Stimulated activated CD4-positive, alpha-beta T cell treated with anti-CD3 and anti-CD28 coated beads, Interleukin-12 subunit alpha, Interleukin-12 subunit beta, amount 100 ng/mL, for 4 hours (primary cell): ENCODE measurements at regions not wholly inside any gene's neighbourhood (a gene's known extent, or its start where the extent isn't known, plus 50 kb on each side); places are given as distances from the start of the nearest gene placed in this dataset.

Source experiments
- DNase-seq: peaks from one replicate; pipeline ENCODE4 v3.0.0-alpha.2; 2020

GRCh38 chr18:78128004-78128403 is 851.6 kb upstream of the SALL3 start:
- DNase-seq: no peak

GRCh38 chr18:78129260-78129659 is 850.4 kb upstream of the SALL3 start:
- DNase-seq: no peak

GRCh38 chr18:78130232-78131195 is 849.1 kb upstream of the SALL3 start:
- DNase-seq: no peak

- no peak for DNase-seq
Measured at GRCh38 chr18:78133729-78134128, 845.9 kb upstream of the SALL3 start.

GRCh38 chr18:78136986-78137385 is 842.6 kb upstream of the SALL3 start:
- DNase-seq: no peak

GRCh38 chr18:78138983-78139496 is 840.6 kb upstream of the SALL3 start:
- no peak for DNase-seq

GRCh38 chr18:78140294-78140693 is 839.3 kb upstream of the SALL3 start:
- no peak for DNase-seq

GRCh38 chr18:78144669-78145068 is 834.9 kb upstream of the SALL3 start:
- DNase-seq: no peak

GRCh38 chr18:78145096-78145495 is 834.5 kb upstream of the SALL3 start:
- no peak for DNase-seq

- DNase-seq: no peak
Measured at GRCh38 chr18:78146136-78147085, 833.2 kb upstream of the SALL3 start.

- DNase-seq: no peak
Measured at GRCh38 chr18:78150590-78150989, 829.0 kb upstream of the SALL3 start.

- DNase-seq: no peak
Measured at GRCh38 chr18:78151234-78151633, 828.4 kb upstream of the SALL3 start.

GRCh38 chr18:78151948-78152725 is 827.5 kb upstream of the SALL3 start:
- DNase-seq: no peak

- no peak for DNase-seq
Measured at GRCh38 chr18:78153362-78153761, 826.3 kb upstream of the SALL3 start.

GRCh38 chr18:78154444-78154843 is 825.2 kb upstream of the SALL3 start:
- DNase-seq: no peak

GRCh38 chr18:78154853-78155252 is 824.8 kb upstream of the SALL3 start:
- DNase-seq: no peak

GRCh38 chr18:78156466-78156865 is 823.2 kb upstream of the SALL3 start:
- DNase-seq: no peak

GRCh38 chr18:78158943-78159342 is 820.7 kb upstream of the SALL3 start:
- DNase-seq: no peak

GRCh38 chr18:78159397-78159796 is 820.2 kb upstream of the SALL3 start:
- DNase-seq: no peak

GRCh38 chr18:78160961-78161656 is 818.5 kb upstream of the SALL3 start:
- no peak for DNase-seq

- DNase-seq: no peak
Measured at GRCh38 chr18:78165525-78165924, 814.1 kb upstream of the SALL3 start.

- no peak for DNase-seq
Measured at GRCh38 chr18:78168526-78168925, 811.1 kb upstream of the SALL3 start.
